LNCAP (cell line): ENCODE measurements at regions not wholly inside any gene's neighbourhood (a gene's known extent, or its start where the extent isn't known, plus 50 kb on each side); places are given as distances from the start of the nearest gene placed in this dataset.

Source experiments
- TF ChIP-seq, protein P1 (sequence below): fragments of 450-650 bp; IDR thresholded peaks from 2 replicates; pipeline ENCODE4 v1.5.1; 2017; ENCODE audit warnings: mild to moderate bottlenecking

GRCh38 chr10:6847561-6847960, 267.5 kb upstream of the PRKCQ start:
- TF ChIP-seq, protein P1, sequence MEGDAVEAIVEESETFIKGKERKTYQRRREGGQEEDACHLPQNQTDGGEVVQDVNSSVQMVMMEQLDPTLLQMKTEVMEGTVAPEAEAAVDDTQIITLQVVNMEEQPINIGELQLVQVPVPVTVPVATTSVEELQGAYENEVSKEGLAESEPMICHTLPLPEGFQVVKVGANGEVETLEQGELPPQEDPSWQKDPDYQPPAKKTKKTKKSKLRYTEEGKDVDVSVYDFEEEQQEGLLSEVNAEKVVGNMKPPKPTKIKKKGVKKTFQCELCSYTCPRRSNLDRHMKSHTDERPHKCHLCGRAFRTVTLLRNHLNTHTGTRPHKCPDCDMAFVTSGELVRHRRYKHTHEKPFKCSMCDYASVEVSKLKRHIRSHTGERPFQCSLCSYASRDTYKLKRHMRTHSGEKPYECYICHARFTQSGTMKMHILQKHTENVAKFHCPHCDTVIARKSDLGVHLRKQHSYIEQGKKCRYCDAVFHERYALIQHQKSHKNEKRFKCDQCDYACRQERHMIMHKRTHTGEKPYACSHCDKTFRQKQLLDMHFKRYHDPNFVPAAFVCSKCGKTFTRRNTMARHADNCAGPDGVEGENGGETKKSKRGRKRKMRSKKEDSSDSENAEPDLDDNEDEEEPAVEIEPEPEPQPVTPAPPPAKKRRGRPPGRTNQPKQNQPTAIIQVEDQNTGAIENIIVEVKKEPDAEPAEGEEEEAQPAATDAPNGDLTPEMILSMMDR: no peak

DNA sequence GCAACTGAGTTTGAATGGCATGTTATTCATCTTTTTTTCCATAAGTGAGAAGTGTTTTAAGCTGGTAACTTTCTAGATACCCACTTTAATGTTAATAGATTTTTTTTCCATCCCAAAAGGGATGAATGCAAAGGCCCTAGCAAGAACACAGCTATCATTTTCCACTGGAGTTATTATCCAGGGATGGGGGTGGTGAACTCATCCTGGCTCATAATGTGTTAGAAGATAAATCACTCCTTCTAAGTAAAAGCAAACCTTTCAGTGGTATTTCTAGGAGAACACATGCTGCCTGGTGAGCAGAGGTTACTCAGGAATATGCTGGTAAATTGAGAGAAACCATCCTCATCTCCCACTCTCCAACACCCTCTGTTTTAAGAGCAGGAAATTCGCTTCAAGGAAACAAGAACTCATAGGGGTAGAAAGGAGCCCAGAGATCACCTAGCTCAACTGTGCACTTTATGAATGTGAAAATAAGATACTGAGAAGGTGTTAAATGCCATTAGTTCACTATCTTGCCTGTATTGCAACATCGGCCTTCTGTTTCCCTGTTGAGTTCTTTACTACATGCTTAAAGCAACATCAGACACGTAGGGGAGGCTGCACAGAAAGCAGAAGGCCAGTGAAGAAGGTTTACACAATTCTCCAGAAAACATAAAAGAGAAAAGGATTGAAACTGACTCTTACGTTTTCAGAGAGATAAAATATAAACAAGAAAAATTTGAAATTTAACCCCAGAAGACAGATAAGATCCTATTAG, 264.0 kb upstream of the PRKCQ start:
- TF ChIP-seq, protein P1: no peak

DNA sequence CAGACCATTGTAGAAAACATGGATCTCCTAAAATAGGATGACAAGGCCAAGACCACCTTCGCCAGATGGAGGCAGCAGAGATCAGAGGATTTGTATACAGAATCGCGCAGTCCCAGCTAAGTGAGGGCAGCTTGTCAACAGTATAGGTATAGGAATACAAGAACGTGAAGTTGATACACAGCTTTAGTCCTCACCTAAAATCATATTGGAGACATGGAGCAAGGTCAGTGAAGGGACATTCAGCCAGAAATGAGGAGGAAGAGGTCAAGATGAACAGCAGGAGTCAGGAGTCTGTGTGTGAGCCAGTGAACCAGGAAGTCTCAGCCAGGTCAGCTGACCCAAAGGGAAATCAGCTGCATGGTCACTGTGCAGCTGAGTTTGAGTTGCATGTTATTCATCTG, 263.4 kb upstream of the PRKCQ start:
- TF ChIP-seq, protein P1: no peak

GRCh38 chr10:6842722-6843121, 262.6 kb upstream of the PRKCQ start:
- TF ChIP-seq, protein P1: no peak

GRCh38 chr10:6841761-6842160, 261.7 kb upstream of the PRKCQ start:
- TF ChIP-seq, protein P1: no peak

- TF ChIP-seq, protein P1: no peak
These were observed 260.7 kb upstream of the PRKCQ start for GRCh38 chr10:6840766-6841165.

DNA sequence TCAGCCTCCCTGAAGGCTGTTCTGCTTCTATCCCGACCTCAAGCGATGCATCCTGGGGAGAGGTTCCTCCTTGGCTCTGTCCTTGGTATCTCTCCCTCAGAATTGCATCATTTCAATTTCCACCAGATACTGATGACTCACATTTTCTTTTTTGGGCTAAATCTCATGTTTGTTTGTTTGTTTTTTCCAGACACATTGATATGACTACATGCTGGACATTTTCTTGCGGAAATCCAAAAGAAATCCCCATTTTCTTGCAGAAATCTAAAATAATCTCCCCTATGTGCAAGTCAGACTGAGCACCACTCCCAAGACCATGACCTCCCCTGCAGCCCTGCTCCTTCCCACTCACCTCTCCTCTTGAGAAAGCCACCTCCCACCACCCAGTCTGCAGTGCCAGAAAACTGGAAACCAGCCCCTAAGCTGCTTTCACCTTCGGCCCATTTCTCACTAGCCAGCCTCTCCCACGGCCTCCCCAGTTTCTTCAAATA, 260.2 kb upstream of the PRKCQ start:
- TF ChIP-seq, protein P1: no peak
